ENCODE measurements at regions not wholly inside any gene's neighbourhood (a gene's known extent, or its start where the extent isn't known, plus 50 kb on each side); places are given as distances from the start of the nearest gene placed in this dataset.

GRCh38 chr14:58788655-58789503 is 151.1 kb downstream of the DACT1 start:
- Histone ChIP-seq H3K9me3 (ENCODE audit: control insufficient read depth, low read length) (no peaks in the 10 kb centered on the region), H3K36me3 (ENCODE audit: control insufficient read depth in 1 of 2, insufficient read depth in 2 of 2, low read length in 1 of 2) (no peaks in the 10 kb centered on the region), H3K4me1 (ENCODE audit: control insufficient read depth in 1 of 2, insufficient read depth in 2 of 2, low read length in 2 of 2) (no peaks in the 10 kb centered on the region), H3K27ac (ENCODE audit: low read depth in 1 of 2, low read length in 2 of 2) (no peak overlapping the region), H3K4me3 (ENCODE audit: low read length in 2 of 2) (no peak overlapping the region), H3K27me3 (ENCODE audit: control insufficient read depth in 1 of 2, insufficient read depth in 2 of 2, low read length in 1 of 2) (no peaks in the 10 kb centered on the region)
- no peak for ATAC-seq (ENCODE audit: low FRiP score)
- intact Hi-C loops (cut with DNase I) = loop anchor here in 1 of 2 donors (10.0 kb wide), 1 partner anchor 124 kb away; no protein-coding TSS in a partner anchor
- 89% methylated on average over 4 of the region's 4 CpGs for WGBS, 2 donors
- DNase-seq = no peak

- WGBS, 2 donors = 78 to 81% methylated on average over 4 of the region's 4 CpGs
- H3K27ac ChIP-seq (ENCODE audit: low read depth in 1 of 2, low read length in 2 of 2) = no peak overlapping the region
- H3K4me1 ChIP-seq (ENCODE audit: control insufficient read depth in 1 of 2, insufficient read depth in 2 of 2, low read length in 2 of 2) = no peaks in the 10 kb centered on the region
- H3K27me3 ChIP-seq (ENCODE audit: control insufficient read depth in 1 of 2, insufficient read depth in 2 of 2, low read length in 1 of 2) = no peaks in the 10 kb centered on the region
- ATAC-seq (ENCODE audit: low FRiP score) (no peak), DNase-seq (no peak)
- intact Hi-C loops (cut with DNase I) = loop anchor here in 1 of 2 donors (10.0 kb wide), 1 partner anchor 125 kb away; no protein-coding TSS in a partner anchor
- no peak overlapping the region for H3K4me3 ChIP-seq (ENCODE audit: low read length in 2 of 2)
- H3K9me3 ChIP-seq (ENCODE audit: control insufficient read depth, low read length) = no peaks in the 10 kb centered on the region
- H3K36me3 ChIP-seq (ENCODE audit: control insufficient read depth in 1 of 2, insufficient read depth in 2 of 2, low read length in 1 of 2) = no peaks in the 10 kb centered on the region
Measured at GRCh38 chr14:58789736-58790135, 152.0 kb downstream of the DACT1 start.

- Histone ChIP-seq H3K27me3 (ENCODE audit: control insufficient read depth in 1 of 2, insufficient read depth in 2 of 2, low read length in 1 of 2) (no peaks in the 10 kb centered on the region), H3K36me3 (ENCODE audit: control insufficient read depth in 1 of 2, insufficient read depth in 2 of 2, low read length in 1 of 2) (no peaks in the 10 kb centered on the region), H3K9me3 (ENCODE audit: control insufficient read depth, low read length) (no peaks in the 10 kb centered on the region), H3K4me3 (ENCODE audit: low read length in 2 of 2) (no peak overlapping the region), H3K27ac (ENCODE audit: low read depth in 1 of 2, low read length in 2 of 2) (no peak overlapping the region), H3K4me1 (ENCODE audit: control insufficient read depth in 1 of 2, insufficient read depth in 2 of 2, low read length in 2 of 2) (no peaks in the 10 kb centered on the region)
- WGBS, 2 donors = 31 to 33% methylated on average over 3 of the region's 3 CpGs
- ATAC-seq (ENCODE audit: low FRiP score) (no peak), DNase-seq (no peak)
- intact Hi-C loops (cut with DNase I) = no loop called here
Measured at GRCh38 chr14:58792416-58792815, 154.7 kb downstream of the DACT1 start.

GRCh38 chr14:58793131-58793740 is 155.5 kb downstream of the DACT1 start:
- DNase-seq = no peak
- no peak overlapping the region for H3K4me3 ChIP-seq (ENCODE audit: low read length in 2 of 2)
- no peaks in the 10 kb centered on the region for H3K27me3 ChIP-seq (ENCODE audit: control insufficient read depth in 1 of 2, insufficient read depth in 2 of 2, low read length in 1 of 2)
- no peaks in the 10 kb centered on the region for H3K9me3 ChIP-seq (ENCODE audit: control insufficient read depth, low read length)
- intact Hi-C loops (cut with DNase I) = no loop called here
- 66 to 69% methylated on average over 4 of the region's 4 CpGs for WGBS, 2 donors
- no peaks in the 10 kb centered on the region for H3K4me1 ChIP-seq (ENCODE audit: control insufficient read depth in 1 of 2, insufficient read depth in 2 of 2, low read length in 2 of 2)
- no peak for ATAC-seq (ENCODE audit: low FRiP score)
- H3K36me3 ChIP-seq (ENCODE audit: control insufficient read depth in 1 of 2, insufficient read depth in 2 of 2, low read length in 1 of 2) = no peaks in the 10 kb centered on the region
- H3K27ac ChIP-seq (ENCODE audit: low read depth in 1 of 2, low read length in 2 of 2) = no peak overlapping the region

- intact Hi-C loops (cut with DNase I) = no loop called here
- no peaks in the 10 kb centered on the region for H3K36me3 ChIP-seq (ENCODE audit: control insufficient read depth in 1 of 2, insufficient read depth in 2 of 2, low read length in 1 of 2)
- no peaks in the 10 kb centered on the region for H3K9me3 ChIP-seq (ENCODE audit: control insufficient read depth, low read length)
- 60 to 69% methylated on average over 5 of the region's 5 CpGs for WGBS, 2 donors
- ATAC-seq (ENCODE audit: low FRiP score) (no peak), DNase-seq (no peak)
- H3K4me1 ChIP-seq (ENCODE audit: control insufficient read depth in 1 of 2, insufficient read depth in 2 of 2, low read length in 2 of 2) = no peaks in the 10 kb centered on the region
- no peaks in the 10 kb centered on the region for H3K27me3 ChIP-seq (ENCODE audit: control insufficient read depth in 1 of 2, insufficient read depth in 2 of 2, low read length in 1 of 2)
- no peak overlapping the region for H3K4me3 ChIP-seq (ENCODE audit: low read length in 2 of 2)
- no peak overlapping the region for H3K27ac ChIP-seq (ENCODE audit: low read depth in 1 of 2, low read length in 2 of 2)
Measured at GRCh38 chr14:58794993-58795762, 157.4 kb downstream of the DACT1 start.

- no peaks in the 10 kb centered on the region for H3K4me1 ChIP-seq (ENCODE audit: control insufficient read depth in 1 of 2, insufficient read depth in 2 of 2, low read length in 2 of 2)
- WGBS, 2 donors = 19 to 30% methylated on average over 5 of the region's 5 CpGs
- ATAC-seq (ENCODE audit: low FRiP score) (no peak), DNase-seq (no peak)
- no peak overlapping the region for H3K4me3 ChIP-seq (ENCODE audit: low read length in 2 of 2)
- intact Hi-C loops (cut with DNase I) = no loop called here
- no peaks in the 10 kb centered on the region for H3K9me3 ChIP-seq (ENCODE audit: control insufficient read depth, low read length)
- H3K27ac ChIP-seq (ENCODE audit: low read depth in 1 of 2, low read length in 2 of 2) = no peak overlapping the region
- no peaks in the 10 kb centered on the region for H3K36me3 ChIP-seq (ENCODE audit: control insufficient read depth in 1 of 2, insufficient read depth in 2 of 2, low read length in 1 of 2)
- no peaks in the 10 kb centered on the region for H3K27me3 ChIP-seq (ENCODE audit: control insufficient read depth in 1 of 2, insufficient read depth in 2 of 2, low read length in 1 of 2)
Measured at GRCh38 chr14:58796242-58797009, 158.7 kb downstream of the DACT1 start.

- Histone ChIP-seq H3K4me3 (ENCODE audit: low read length in 2 of 2) (no peak overlapping the region), H3K27me3 (ENCODE audit: control insufficient read depth in 1 of 2, insufficient read depth in 2 of 2, low read length in 1 of 2) (no peaks in the 10 kb centered on the region), H3K27ac (ENCODE audit: low read depth in 1 of 2, low read length in 2 of 2) (no peak overlapping the region), H3K36me3 (ENCODE audit: control insufficient read depth in 1 of 2, insufficient read depth in 2 of 2, low read length in 1 of 2) (no peaks in the 10 kb centered on the region), H3K9me3 (ENCODE audit: control insufficient read depth, low read length) (no peaks in the 10 kb centered on the region), H3K4me1 (ENCODE audit: control insufficient read depth in 1 of 2, insufficient read depth in 2 of 2, low read length in 2 of 2) (no peaks in the 10 kb centered on the region)
- 73 to 81% methylated on average over 4 of the region's 4 CpGs for WGBS, 2 donors
- no peak for DNase-seq
- intact Hi-C loops (cut with DNase I) = no loop called here
- ATAC-seq (ENCODE audit: low FRiP score) = no peak
Measured at GRCh38 chr14:58797010-58797429, 159.3 kb downstream of the DACT1 start.

- no peak for ATAC-seq (ENCODE audit: low FRiP score)
- WGBS, 2 donors = 55 to 80% methylated on average over 5 of the region's 5 CpGs
Measured at GRCh38 chr14:58798173-58798572, 160.4 kb downstream of the DACT1 start.

More at GRCh38 chr14:58798173-58798572, 160.4 kb downstream of the DACT1 start:
- Histone ChIP-seq H3K27ac (ENCODE audit: low read depth in 1 of 2, low read length in 2 of 2) (no peak overlapping the region), H3K9me3 (ENCODE audit: control insufficient read depth, low read length) (no peaks in the 10 kb centered on the region), H3K4me3 (ENCODE audit: low read length in 2 of 2) (no peak overlapping the region), H3K4me1 (ENCODE audit: control insufficient read depth in 1 of 2, insufficient read depth in 2 of 2, low read length in 2 of 2) (no peaks in the 10 kb centered on the region), H3K36me3 (ENCODE audit: control insufficient read depth in 1 of 2, insufficient read depth in 2 of 2, low read length in 1 of 2) (no peaks in the 10 kb centered on the region), H3K27me3 (ENCODE audit: control insufficient read depth in 1 of 2, insufficient read depth in 2 of 2, low read length in 1 of 2) (no peaks in the 10 kb centered on the region)
- intact Hi-C loops (cut with DNase I) = no loop called here
- DNase-seq = no peak
